Natural killer cell (primary cell): ENCODE measurements at regions not wholly inside any gene's neighbourhood (a gene's known extent, or its start where the extent isn't known, plus 50 kb on each side); places are given as distances from the start of the nearest gene placed in this dataset.
"Not testable (repeated sequence)": the region's sequence is repeated elsewhere in the genome, so short reads cannot be mapped to it uniquely, and the experiment has no call there.

Experiments
- ATAC-seq, 3 donors: fragments of 150-1000 bp in 2 of 3; fragments of 200-7000 bp in 1 of 3; cut with Tn5 transposase; 1 replicate in 1 of 3; 2 replicates in 2 of 3; pipeline ENCODE4 v1.10.0; 2021; ENCODE audit warnings: mild to moderate bottlenecking in 2 of 3, moderate library complexity in 2 of 3
- DNase-seq, 2 donors: peaks; one replicate each; pipeline versions ENCODE4 v3.0.0 to v3.0.0-alpha.2; 2013 to 2021; ENCODE audit warnings: mixed read lengths in 1 of 2
- H3K27ac ChIP-seq: one replicate; pipeline ENCODE4 v1.5.1; 2013; ENCODE audit warnings: mild to moderate bottlenecking, low read length
- H3K27me3 ChIP-seq: one replicate; pipeline ENCODE4 v1.6.1; 2013; ENCODE audit warnings: low read length; ENCODE audit not compliant: control insufficient read depth, insufficient read depth
- H3K36me3 ChIP-seq: one replicate; pipeline ENCODE4 v1.6.1; 2013; ENCODE audit warnings: low read length; ENCODE audit not compliant: control insufficient read depth, insufficient read depth
- H3K4me1 ChIP-seq: one replicate; pipeline ENCODE4 v1.6.1; 2013; ENCODE audit warnings: low read length; ENCODE audit not compliant: control insufficient read depth, insufficient read depth
- H3K4me3 ChIP-seq: one replicate; pipeline ENCODE4 v1.5.1; 2013; ENCODE audit warnings: low read length
- H3K9me3 ChIP-seq: one replicate; pipeline ENCODE4 v1.6.1; 2013; ENCODE audit warnings: low read length; ENCODE audit not compliant: control insufficient read depth, insufficient read depth
- H3K27ac Mint-ChIP-seq, 2 donors: one replicate each; pipeline ENCODE4 v1.8.0; 2022; ENCODE audit warnings: mild to moderate bottlenecking in 2 of 2, mixed read lengths in 2 of 2, moderate library complexity in 1 of 2
- H3K27me3 Mint-ChIP-seq, 2 donors: one replicate each; pipeline ENCODE4 v1.8.0; 2022; ENCODE audit warnings: low read depth in 2 of 2, mixed read lengths in 2 of 2
- H3K36me3 Mint-ChIP-seq: one replicate; pipeline ENCODE4 v1.8.0; 2022; ENCODE audit warnings: mixed read lengths
- H3K4me1 Mint-ChIP-seq, 2 donors: one replicate each; pipeline ENCODE4 v1.8.0; 2022; ENCODE audit warnings: mixed read lengths in 2 of 2
- H3K4me3 Mint-ChIP-seq: one replicate; pipeline ENCODE4 v1.8.0; 2022; ENCODE audit warnings: mild to moderate bottlenecking, moderate library complexity, mixed read lengths
- H3K9me3 Mint-ChIP-seq, 2 donors: one replicate each; pipeline ENCODE4 v1.8.0; 2022; ENCODE audit warnings: mixed read lengths in 2 of 2
- WGBS: methylation state at CpG from one replicate; pipeline ENCODE4 v1.1.7; 2013; ENCODE audit warnings: missing lambda C conversion rate; ENCODE audit not compliant: insufficient coverage; 5-methylcytosine and 5-hydroxymethylcytosine counted together
- intact Hi-C: fragments of 100-400 bp; cut with micrococcal nuclease; formaldehyde crosslinking; loops from one replicate; pipeline ENCODE4 v1.14.2; 2022
- TF ChIP-seq, protein P1 (sequence below): fragments of 200-600 bp; IDR thresholded peaks from one replicate; pipeline ENCODE4 v1.8.0; 2022; ENCODE audit warnings: antibody characterized with exemption

DNA sequence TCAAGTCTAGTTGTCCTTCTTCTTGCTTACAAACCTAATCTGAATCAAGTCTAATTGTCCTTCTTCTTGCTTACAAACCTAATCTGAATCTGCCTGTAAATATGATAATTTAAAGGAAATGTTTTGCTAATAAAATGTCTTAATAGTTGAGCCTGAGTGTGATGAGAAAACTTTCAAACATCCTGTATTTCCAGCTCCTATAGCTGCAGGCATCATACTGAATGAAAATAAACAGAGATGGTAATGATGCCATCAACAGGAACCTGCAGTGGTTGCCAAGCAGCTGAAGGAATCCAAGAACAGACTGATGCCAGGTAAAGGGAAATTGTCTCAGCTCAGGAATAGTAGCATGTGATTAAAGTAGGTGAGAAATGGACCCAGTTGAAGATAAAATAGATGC lies 156.1 kb upstream of the IRS4 start:
- Mint-ChIP-seq H3K27ac (no peak overlapping the region), H3K27me3 (no peaks in the 10 kb centered on the region), H3K4me3 (no peak overlapping the region), H3K36me3 (no peaks in the 10 kb centered on the region), H3K4me1 (no peaks in the 10 kb centered on the region), H3K9me3 (peaks cover 3 to 14% of the 10 kb centered on the region in 2 donors)
- DNase-seq = no peak
- no peak overlapping the region for H3K27ac ChIP-seq
- H3K9me3 ChIP-seq = peaks cover 10% of the 10 kb centered on the region
- no peaks in the 10 kb centered on the region for H3K36me3 ChIP-seq
- no peak overlapping the region for H3K4me3 ChIP-seq
- TF ChIP-seq, protein P1, sequence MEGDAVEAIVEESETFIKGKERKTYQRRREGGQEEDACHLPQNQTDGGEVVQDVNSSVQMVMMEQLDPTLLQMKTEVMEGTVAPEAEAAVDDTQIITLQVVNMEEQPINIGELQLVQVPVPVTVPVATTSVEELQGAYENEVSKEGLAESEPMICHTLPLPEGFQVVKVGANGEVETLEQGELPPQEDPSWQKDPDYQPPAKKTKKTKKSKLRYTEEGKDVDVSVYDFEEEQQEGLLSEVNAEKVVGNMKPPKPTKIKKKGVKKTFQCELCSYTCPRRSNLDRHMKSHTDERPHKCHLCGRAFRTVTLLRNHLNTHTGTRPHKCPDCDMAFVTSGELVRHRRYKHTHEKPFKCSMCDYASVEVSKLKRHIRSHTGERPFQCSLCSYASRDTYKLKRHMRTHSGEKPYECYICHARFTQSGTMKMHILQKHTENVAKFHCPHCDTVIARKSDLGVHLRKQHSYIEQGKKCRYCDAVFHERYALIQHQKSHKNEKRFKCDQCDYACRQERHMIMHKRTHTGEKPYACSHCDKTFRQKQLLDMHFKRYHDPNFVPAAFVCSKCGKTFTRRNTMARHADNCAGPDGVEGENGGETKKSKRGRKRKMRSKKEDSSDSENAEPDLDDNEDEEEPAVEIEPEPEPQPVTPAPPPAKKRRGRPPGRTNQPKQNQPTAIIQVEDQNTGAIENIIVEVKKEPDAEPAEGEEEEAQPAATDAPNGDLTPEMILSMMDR = no peak
- no peaks in the 10 kb centered on the region for H3K27me3 ChIP-seq
- intact Hi-C loops = no loop called here
- no peaks in the 10 kb centered on the region for H3K4me1 ChIP-seq
- ATAC-seq = no peak

DNA sequence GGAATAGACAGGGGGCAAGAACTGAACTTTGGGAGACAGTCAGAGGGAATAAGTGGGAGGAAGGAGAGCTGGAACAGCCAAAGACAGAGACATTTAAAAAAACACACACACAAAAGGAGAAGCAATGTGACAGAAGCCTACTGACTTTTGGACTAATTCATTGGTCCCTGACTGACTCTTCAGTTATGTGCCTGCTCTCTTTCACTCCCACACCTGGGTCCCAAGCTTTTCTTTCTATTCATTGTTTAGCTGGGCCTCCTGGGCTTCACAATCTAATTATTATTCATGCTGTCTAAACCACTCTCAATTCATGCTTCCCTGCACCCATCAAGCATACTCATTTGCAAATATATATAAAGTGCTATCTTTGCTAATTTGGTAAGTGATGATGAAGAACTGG lies 139.2 kb upstream of the IRS4 start:
- H3K4me1 ChIP-seq = no peaks in the 10 kb centered on the region
- H3K4me1 Mint-ChIP-seq = no peaks in the 10 kb centered on the region
- no peak overlapping the region for H3K4me3 ChIP-seq
- H3K27me3 ChIP-seq = no peaks in the 10 kb centered on the region
- H3K9me3 ChIP-seq = no peaks in the 10 kb centered on the region
- H3K36me3 ChIP-seq = no peaks in the 10 kb centered on the region
- intact Hi-C loops = no loop called here
- no peak overlapping the region for H3K27ac ChIP-seq
- ATAC-seq = no peak
- H3K27me3 Mint-ChIP-seq = no peaks in the 10 kb centered on the region
- H3K36me3 Mint-ChIP-seq = no peaks in the 10 kb centered on the region
- H3K27ac Mint-ChIP-seq = no peak overlapping the region
- H3K9me3 Mint-ChIP-seq = peaks cover 10 to 31% of the 10 kb centered on the region in 2 donors
- no peak overlapping the region for H3K4me3 Mint-ChIP-seq
- TF ChIP-seq, protein P1 = no peak
- no peak for DNase-seq

GRCh38 chrX:108843039-108843438 lies 106.7 kb upstream of the IRS4 start:
- ATAC-seq, H3K4me3 Mint-ChIP-seq, intact Hi-C loops, H3K4me1 ChIP-seq, H3K27me3 ChIP-seq, H3K9me3 ChIP-seq, H3K4me1 Mint-ChIP-seq, H3K27ac Mint-ChIP-seq, H3K27ac ChIP-seq, H3K36me3 Mint-ChIP-seq, DNase-seq, H3K27me3 Mint-ChIP-seq, H3K4me3 ChIP-seq, H3K36me3 ChIP-seq: not testable (repeated sequence)
- no CpG with 5 or more reads among the region's 1 CpG for WGBS
- H3K9me3 Mint-ChIP-seq = peaks cover 5 to 19% of the 10 kb centered on the region in 2 donors

- WGBS = 95% methylated on average over 2 of the region's 4 CpGs
- no peak overlapping the region for H3K27ac Mint-ChIP-seq
- Histone ChIP-seq H3K27me3 (no peaks in the 10 kb centered on the region), H3K4me1 (no peaks in the 10 kb centered on the region), H3K9me3 (no peaks in the 10 kb centered on the region), H3K4me3 (no peak overlapping the region), H3K36me3 (no peaks in the 10 kb centered on the region), H3K27ac (no peak overlapping the region)
- intact Hi-C loops = no loop called here
- ATAC-seq (no peak), DNase-seq (no peak)
- H3K27me3 Mint-ChIP-seq = no peaks in the 10 kb centered on the region
- H3K36me3 Mint-ChIP-seq = no peaks in the 10 kb centered on the region
- peaks cover 0 to 9% of the 10 kb centered on the region in 2 donors for H3K9me3 Mint-ChIP-seq
- no peak overlapping the region for H3K4me3 Mint-ChIP-seq
- H3K4me1 Mint-ChIP-seq = no peaks in the 10 kb centered on the region
- TF ChIP-seq, protein P1 = no peak
Measured at GRCh38 chrX:108833993-108834392, 97.6 kb upstream of the IRS4 start.
